GM18867 (cell line): ENCODE measurements at regions not wholly inside any gene's neighbourhood (a gene's known extent, or its start where the extent isn't known, plus 50 kb on each side); places are given as distances from the start of the nearest gene placed in this dataset.
A peak's percentile ranks its signal among the peaks of the same experiment; 100 is the strongest.
"Not testable (repeated sequence)": the region's sequence is repeated elsewhere in the genome, so short reads cannot be mapped to it uniquely, and the experiment has no call there.

Source experiments
- ATAC-seq: cut with Tn5 transposase; IDR thresholded peaks from one replicate; pipeline ENCODE4 v1.9.1; 2021; ENCODE audit warnings: mild to moderate bottlenecking, moderate library complexity; ENCODE audit not compliant: unreplicated experiment

DNA sequence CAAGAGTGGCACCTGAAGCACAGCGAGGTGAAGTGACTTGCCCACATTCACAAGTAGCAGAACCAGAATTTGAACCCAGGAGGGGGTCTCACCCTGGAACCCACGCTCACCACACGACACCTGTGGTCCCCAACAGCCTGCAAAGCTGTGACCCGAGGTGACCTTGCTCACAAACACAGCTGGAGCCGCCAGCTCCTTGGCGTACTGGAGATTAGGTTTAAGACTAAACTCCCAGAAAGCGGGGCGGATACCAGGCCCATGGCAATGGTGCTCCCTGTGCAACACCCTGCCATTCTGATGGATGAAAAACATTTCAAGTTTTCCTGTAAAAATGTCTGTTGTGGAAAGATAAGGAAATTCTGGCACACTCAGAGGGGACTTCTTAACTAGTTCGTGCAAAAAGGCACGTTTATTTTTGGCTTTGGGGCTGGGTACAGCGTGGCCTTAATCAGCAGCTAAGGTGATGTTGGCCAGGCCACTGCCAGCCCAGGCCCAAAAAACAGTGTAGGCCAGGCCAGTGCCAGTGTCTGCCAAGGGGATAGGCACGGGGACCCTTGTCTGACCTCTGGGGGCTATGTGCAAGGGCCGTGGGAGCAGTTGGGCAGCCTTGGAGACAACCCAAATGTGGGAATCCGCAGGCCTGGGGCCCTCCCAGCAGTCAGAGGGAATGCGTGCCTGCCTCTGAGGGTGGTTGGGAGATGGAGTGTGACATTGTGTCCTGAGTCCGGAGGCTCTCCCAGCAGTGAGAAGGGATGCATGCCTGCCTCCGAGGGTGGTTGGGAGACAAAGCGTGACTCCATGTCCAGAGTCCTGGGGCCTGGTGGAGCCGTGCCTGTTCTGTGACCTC, 185.0 kb upstream of the HS6ST1 start:
- ATAC-seq = no peak

GRCh38 chr2:128504246-128505149, 185.8 kb upstream of the HS6ST1 start:
- ATAC-seq = peak; percentile 67

DNA sequence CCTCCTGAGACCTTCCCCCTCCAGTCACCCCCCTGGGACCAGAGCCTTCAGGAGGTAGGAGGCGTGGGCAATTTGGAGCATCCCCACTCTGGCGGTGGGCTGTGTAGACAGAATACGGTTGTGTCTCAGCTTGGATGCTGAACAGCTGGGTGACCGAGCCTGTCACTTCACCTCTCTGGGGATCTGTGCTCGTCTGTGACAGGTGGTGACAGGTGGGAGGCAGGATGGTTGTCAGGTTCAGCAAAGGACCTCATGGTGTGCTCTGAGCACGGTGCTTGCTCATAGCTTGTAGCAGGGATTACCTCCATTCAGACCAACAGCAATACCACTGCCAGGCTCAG, 186.5 kb upstream of the HS6ST1 start:
- no peak for ATAC-seq

DNA sequence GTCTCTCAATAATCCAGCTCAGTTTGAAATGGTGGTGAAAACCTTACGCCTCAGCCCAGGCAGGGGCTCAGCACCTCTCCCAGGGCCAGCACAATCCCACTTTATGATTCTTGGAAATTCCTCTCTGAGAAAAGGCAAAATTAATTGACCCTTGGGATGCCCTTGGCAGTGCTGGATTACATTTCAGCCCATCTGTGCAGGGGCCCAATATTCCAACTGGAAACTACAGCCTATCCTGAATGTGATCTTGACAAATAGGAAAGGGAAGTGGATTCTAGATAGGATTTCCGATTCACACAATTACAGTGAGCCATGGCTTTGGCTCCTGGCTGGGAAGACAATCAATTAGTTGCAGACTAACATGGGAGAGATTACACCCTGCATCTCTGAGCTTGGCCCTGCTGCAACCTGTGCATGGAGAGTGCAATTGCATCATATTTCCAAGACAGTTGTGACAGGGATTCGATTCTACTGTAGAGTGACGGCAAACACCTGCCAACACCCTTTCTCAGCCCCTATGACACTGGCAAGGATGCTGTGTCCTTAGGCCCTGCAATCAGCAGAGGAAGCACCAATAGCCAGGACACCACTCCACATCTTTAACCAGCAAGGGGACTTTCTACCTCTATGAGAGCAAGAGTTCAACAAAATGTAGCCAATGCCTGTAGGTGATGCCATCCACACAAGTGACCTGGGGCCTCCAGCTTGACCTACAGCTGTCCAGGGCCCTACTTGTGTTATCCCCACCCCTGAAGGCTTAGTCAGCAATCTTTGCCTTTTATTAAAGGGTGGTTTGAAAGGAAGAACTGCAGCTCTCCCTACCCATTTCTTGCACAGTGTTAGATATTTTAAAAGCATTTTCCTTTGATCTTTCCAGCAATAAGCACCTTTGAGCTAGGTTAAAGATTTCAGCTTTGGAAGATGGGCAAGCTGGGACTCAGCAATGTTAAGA, 187.2 kb upstream of the HS6ST1 start:
- no peak for ATAC-seq

DNA sequence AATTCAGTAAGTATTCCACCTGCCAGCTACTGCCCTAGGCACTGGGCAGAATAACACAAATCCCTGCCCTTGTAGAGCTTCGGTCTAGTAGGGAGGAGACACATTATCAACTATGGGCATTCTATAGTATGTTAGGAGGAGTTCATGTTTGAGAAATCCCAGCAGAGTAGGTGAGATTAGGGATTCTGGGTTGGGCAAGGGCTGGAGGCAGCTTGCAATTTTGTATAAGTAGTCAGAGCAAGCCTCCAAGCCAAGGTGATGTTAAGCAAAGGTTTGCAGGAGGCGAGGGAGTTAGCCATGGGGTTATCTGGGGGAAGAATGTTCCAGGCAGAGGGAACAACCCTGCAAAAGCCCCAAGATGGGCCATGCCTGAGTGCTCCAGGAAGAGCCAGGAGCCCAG, 187.9 kb upstream of the HS6ST1 start:
- no peak for ATAC-seq

- no peak for ATAC-seq
Measured at GRCh38 chr2:128510701-128511397, 192.2 kb upstream of the HS6ST1 start.

- ATAC-seq = no peak
Measured at GRCh38 chr2:128511731-128512378, 193.2 kb upstream of the HS6ST1 start.

DNA sequence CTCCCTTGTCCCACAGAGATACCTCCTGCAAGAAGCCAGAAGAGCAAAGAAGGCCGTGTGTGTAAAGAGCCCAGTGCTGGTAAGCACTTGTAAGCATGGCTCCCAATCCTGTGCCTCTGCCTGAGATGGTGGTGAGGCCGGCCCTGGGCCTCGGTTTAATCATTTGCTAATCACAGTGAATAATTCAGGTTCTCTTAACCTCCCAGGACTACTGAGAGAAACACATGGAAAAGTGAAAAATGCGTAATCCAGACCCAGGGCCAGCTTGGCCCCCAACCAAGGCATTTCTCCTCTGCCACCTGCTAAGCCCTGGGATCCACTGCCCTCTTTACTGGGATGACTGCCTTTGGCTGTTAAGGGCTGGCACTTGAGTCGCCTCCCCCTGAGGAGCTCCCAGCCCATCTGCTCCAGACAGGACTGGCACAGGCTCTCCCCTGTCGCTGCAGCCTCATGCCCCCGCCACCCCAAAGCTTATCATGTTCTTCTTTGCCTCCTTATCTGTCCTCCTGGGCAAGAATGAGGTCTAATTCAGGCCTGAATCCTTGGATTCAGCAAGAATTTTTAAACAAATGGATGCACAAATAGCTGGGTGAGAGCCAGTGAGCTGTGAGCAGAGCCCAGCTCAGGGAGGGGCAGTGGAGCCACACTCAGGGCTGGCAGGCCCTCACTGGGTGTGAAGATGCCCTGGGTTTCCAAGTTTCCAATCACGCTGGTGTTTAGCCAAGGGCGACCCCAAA, 193.9 kb upstream of the HS6ST1 start:
- ATAC-seq = no peak

DNA sequence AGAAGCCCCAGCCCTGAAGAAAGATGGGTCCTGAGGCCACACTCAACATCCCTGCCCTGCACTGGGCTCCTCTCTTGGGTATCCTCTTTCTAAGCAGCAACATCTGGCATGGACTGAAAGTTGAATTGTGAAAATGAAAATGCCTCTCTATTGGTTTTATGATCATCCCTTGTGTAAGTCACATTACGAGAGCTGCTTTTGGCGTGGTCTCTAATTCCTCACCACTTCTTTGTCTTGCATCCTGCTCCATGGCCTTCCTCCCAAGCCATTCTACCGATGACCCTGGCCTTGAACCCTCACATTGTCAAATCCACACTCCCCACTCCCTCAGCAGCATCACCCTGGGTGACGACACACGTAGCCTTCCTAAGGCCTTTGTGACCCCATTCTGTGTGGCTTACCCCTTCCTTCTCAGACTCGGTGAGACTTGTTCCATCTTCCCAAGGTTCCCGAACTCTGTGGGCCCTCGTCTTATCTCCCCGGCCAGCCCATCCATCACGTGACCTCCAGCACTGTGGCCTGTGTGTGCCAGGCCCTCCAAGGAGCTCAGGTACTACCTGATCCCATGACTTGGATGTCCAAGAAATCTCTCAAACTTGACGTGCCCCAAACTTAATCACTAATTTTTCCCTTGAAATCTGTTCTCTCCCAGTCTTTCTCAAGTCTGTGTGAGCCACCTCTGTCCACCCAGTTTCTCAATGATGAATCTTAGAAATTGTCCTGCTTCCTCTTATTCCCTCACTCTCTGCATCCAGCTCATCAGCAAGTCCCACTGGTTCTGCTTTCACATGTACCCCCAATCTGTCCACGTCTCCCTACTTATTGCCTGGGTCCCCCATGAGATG, 194.7 kb upstream of the HS6ST1 start:
- peak; percentile 48 for ATAC-seq

- ATAC-seq = peak; percentile 87
Measured at GRCh38 chr2:128513961-128514283, 195.3 kb upstream of the HS6ST1 start.

DNA sequence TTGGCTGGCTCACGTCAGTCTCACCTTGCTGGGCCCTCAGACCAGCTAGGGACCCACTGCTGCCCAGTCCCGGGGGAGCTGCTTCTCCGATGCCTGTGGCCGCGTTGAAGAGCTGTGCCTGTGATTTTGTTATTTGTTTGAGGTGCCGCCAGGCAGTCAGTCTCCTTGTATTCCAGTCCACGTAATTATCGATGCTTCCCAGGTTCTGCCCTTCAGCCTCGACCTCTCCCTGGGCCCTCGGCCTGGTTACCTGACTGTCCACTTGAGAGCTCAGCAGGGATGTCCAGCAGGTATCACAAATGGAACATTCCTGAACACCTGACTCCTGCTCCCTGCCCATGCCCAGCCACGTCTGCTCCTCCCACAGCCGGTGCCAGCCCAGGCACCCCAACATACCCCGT, 195.9 kb upstream of the HS6ST1 start:
- no peak for ATAC-seq

DNA sequence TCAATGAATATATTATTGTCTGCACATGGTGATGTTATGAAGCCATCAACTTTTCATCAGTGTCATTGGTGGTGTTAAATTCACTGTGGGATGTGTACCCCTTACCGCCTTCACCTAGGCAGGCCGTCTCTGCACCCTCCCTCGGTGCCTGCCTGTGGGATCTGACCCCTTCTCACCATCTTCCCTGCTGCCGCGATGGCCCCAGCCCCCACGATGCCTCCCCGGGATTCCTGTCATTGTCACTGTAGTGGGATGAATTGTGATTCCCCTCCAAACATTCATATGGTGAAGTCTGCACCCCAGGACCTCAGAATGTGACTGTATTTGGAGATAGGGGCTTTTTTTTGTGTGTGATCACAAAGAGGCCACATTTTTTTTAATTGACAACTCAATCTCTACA, 198.3 kb upstream of the HS6ST1 start:
- ATAC-seq = no peak

GRCh38 chr2:128519028-128519427, 200.4 kb upstream of the HS6ST1 start:
- not testable (repeated sequence) for ATAC-seq

DNA sequence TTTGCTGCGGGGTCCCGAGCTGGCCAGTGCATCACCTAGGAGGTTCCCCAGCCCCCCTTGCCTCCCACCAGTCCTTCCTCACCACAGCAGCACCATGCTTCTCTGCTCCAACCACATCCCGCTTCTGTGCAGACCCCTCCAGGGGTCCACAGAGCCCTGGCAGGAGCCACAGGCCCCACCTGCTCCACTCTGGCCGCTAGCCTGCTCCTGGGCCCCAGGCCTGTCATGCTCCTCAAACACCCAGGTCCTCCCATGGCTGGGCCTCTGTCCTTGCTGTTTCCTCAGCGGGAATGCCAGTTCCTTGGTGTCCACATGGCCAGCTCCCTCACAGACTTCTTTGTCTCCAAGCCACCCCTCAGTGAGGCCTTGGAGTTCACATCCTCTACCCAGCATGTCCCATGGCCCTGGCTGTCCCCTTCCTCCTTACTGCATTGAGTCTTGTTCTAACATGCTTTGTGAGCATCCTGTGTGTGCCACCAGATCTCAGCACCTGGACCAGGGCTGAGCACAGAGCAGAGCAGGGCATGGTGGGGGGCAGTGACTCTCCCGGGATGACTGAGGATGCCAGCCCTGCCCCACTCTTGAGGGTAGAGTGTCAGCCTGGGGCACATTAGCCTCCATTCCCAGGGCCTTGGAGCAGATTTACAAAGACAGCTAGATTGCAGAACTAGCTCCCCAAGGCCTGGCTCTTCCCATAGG, 201.0 kb upstream of the HS6ST1 start:
- no peak for ATAC-seq

DNA sequence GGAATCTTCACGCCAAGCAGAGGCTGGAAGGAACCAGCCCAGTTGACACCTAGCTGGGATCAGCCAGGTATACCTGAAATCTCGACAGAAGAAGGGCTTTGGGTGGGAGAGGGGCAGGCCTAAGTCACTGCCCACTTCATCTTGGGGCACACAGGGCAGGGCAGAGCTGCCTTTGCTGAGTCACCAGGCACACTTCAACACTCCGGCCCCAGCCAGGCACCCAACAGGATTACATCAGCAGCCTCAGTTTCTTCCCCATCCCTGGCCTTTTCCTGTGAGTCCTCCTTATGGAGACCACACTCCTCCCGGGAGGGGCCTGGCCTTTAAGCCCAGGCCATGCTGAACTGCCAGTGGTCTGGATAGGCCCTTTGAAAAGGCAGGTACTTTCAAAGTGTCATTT, 201.7 kb upstream of the HS6ST1 start:
- no peak for ATAC-seq

DNA sequence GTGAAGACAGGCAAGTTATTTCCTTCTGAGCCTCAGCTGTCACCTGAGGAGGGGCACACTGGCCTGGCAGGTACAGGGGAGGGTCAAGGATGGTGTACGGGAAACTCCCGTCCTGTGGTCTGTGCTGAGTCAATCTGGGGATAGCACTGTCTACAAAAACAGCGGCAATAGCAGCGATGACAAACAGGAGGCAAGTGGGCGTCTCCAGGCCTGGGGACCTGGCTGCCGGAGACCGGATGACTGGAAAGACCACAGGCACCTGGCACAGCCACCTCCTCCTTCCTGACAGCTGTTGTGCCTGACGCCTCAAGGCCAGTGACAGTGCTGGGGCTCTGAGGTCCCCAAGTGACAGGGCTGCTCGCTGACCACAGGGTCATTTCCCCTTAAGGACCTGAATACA, 202.1 kb upstream of the HS6ST1 start:
- ATAC-seq = peak; percentile 81

- no peak for ATAC-seq
Measured at GRCh38 chr2:128521482-128521881, 202.8 kb upstream of the HS6ST1 start.

- ATAC-seq = no peak
Measured at GRCh38 chr2:128522829-128523228, 204.2 kb upstream of the HS6ST1 start.
